Activated B cell treated with CpG ODN at 0.5 μM for 24 hours (primary cell): ENCODE measurements at regions not wholly inside any gene's neighbourhood (a gene's known extent, or its start where the extent isn't known, plus 50 kb on each side); places are given as distances from the start of the nearest gene placed in this dataset.

ENCODE experiments used
- ATAC-seq: fragments of 200-7000 bp; cut with Tn5 transposase; one replicate; pipeline ENCODE4 v1.10.0; 2021; ENCODE audit warnings: low read depth, mild to moderate bottlenecking, moderate library complexity
- CTCF ChIA-PET: fragments of 350-600 bp; sonication (Branson Sonifier 250); formaldehyde crosslinking; loops from one replicate; lab custom pipeline; 2021; ENCODE audit warnings: antibody characterized with exemption; lab: Charles Lee
- POLR2A ChIA-PET: fragments of 350-600 bp; sonication (Branson Sonifier 250); formaldehyde crosslinking; loops from one replicate; lab custom pipeline; 2021; ENCODE audit warnings: antibody characterized with exemption; lab: Charles Lee
- DNase-seq: peaks from one replicate; pipeline ENCODE4 v3.0.0; 2022
- H3K27ac Mint-ChIP-seq: one replicate; pipeline ENCODE4 v1.8.0; 2020; ENCODE audit warnings: mixed read lengths
- H3K27me3 Mint-ChIP-seq: one replicate; pipeline ENCODE4 v1.8.0; 2021; ENCODE audit warnings: mixed read lengths
- H3K36me3 Mint-ChIP-seq: one replicate; pipeline ENCODE4 v1.8.0; 2021; ENCODE audit warnings: low read depth, mixed read lengths
- H3K4me1 Mint-ChIP-seq: one replicate; pipeline ENCODE4 v1.8.0; 2021; ENCODE audit warnings: mixed read lengths
- H3K4me3 Mint-ChIP-seq: one replicate; pipeline ENCODE4 v1.8.0; 2020; ENCODE audit warnings: mild to moderate bottlenecking, mixed read lengths
- H3K9me3 Mint-ChIP-seq: one replicate; pipeline ENCODE4 v1.8.0; 2020; ENCODE audit warnings: mixed read lengths
- intact Hi-C: fragments of 100-400 bp; cut with micrococcal nuclease; formaldehyde crosslinking; loops from one replicate; pipeline ENCODE4 v1.15.1; 2024
- TF ChIP-seq, protein P1 (sequence below): fragments of 200-600 bp; IDR thresholded peaks from one replicate; pipeline ENCODE4 v1.8.0; 2022; ENCODE audit warnings: antibody characterized with exemption, mild to moderate bottlenecking

DNA sequence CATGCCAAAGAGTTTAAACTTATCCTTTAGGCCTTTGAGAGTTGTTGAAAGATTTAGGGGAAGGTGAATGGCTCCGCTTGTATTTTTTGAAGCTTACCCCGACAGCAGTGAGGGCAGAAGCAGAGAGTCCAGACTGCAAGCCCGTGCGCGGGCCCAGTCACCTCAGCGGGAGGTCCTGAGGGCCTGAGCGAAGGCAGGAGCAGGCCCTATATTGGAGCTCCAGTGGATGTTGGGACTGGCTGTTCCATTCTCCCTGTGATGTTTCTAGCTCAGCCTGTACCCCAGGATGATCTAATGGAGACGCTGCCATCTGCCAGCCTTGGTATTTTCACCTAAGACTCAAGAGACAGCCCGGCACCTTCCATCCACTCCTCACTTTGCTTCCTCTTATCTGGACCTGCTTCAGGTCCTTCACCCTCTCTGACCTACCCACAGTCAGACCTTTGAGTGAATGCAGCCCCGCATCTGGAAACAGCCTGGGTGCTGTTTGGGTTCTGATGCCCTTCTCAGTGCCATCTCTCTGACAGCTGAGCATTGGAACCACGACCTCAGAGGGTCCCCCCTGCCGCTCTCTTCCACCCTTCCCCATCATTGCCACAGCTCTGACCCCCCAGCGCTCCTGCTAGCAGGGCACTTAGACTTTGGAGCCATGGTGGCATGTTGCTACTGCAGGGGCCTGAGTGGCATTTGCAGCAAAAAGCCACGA is 628.2 kb upstream of the CADM1 start:
- intact Hi-C loops: no loop called here
- no peak for DNase-seq
- Mint-ChIP-seq H3K9me3 (no peaks in the 10 kb centered on the region), H3K4me3 (no peak overlapping the region), H3K4me1 (no peaks in the 10 kb centered on the region), H3K36me3 (no peaks in the 10 kb centered on the region), H3K27ac (no peak overlapping the region), H3K27me3 (peaks cover 7% of the 10 kb centered on the region)
- ATAC-seq: no peak
- ChIA-PET POLR2A (no interaction called here), CTCF (no interaction called here)
- TF ChIP-seq, protein P1, sequence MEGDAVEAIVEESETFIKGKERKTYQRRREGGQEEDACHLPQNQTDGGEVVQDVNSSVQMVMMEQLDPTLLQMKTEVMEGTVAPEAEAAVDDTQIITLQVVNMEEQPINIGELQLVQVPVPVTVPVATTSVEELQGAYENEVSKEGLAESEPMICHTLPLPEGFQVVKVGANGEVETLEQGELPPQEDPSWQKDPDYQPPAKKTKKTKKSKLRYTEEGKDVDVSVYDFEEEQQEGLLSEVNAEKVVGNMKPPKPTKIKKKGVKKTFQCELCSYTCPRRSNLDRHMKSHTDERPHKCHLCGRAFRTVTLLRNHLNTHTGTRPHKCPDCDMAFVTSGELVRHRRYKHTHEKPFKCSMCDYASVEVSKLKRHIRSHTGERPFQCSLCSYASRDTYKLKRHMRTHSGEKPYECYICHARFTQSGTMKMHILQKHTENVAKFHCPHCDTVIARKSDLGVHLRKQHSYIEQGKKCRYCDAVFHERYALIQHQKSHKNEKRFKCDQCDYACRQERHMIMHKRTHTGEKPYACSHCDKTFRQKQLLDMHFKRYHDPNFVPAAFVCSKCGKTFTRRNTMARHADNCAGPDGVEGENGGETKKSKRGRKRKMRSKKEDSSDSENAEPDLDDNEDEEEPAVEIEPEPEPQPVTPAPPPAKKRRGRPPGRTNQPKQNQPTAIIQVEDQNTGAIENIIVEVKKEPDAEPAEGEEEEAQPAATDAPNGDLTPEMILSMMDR: no peak

DNA sequence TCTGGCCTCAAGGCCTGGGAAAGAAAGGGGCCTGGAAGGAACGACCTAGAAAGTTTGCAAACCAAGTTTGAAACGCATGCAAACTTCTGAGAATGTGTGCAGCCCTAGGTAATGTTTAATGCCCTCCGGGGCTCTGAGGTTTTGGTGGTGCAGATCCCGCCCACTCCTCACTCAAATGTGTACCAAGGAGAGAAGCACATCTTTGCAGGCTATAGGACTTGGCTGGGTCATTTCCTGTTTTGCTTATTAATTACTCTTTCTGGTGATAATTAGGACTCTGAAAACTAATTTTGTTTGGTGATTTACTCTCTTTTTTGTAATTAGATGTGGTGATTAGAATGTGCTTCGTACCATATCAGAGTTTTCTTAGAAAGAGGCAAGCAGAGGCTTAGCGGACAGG is 625.9 kb upstream of the CADM1 start:
- H3K27me3 Mint-ChIP-seq: peaks cover 1% of the 10 kb centered on the region

DNA sequence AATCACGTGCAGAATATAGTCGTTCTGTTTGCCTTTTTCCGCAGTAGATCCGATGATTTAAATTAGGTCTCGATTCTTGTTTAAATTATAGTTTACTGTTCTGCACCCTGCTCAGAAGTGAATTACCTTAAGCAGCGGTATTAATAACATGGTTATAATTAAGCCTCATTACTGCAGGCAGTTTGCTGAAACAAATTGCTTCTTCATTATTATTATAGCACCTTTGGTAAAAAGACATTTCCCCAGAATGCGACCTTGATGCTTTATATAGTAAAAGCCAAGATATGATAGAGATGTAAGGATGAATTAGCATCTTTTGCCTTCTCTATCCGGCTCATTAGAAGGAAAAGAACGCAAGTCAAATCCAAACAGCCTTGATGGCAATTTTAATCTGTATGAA is 625.2 kb upstream of the CADM1 start:
- ATAC-seq (no peak), DNase-seq (no peak)
- H3K36me3 Mint-ChIP-seq: no peaks in the 10 kb centered on the region
- ChIA-PET CTCF (no interaction called here), POLR2A (no interaction called here)
- H3K27ac Mint-ChIP-seq: no peak overlapping the region
- no peaks in the 10 kb centered on the region for H3K9me3 Mint-ChIP-seq
- peaks cover 1% of the 10 kb centered on the region for H3K27me3 Mint-ChIP-seq
- intact Hi-C loops: no loop called here
- no peaks in the 10 kb centered on the region for H3K4me1 Mint-ChIP-seq
- no peak overlapping the region for H3K4me3 Mint-ChIP-seq
- TF ChIP-seq, protein P1: no peak

More for the DNA sequence above, 625.9 kb upstream of the CADM1 start:
- H3K9me3 Mint-ChIP-seq: no peaks in the 10 kb centered on the region
- DNase-seq (no peak), ATAC-seq (no peak)
- ChIA-PET POLR2A (no interaction called here), CTCF (no interaction called here)
- no peaks in the 10 kb centered on the region for H3K36me3 Mint-ChIP-seq
- no peaks in the 10 kb centered on the region for H3K4me1 Mint-ChIP-seq
- intact Hi-C loops: no loop called here
- H3K27ac Mint-ChIP-seq: no peak overlapping the region
- TF ChIP-seq, protein P1: no peak
- H3K4me3 Mint-ChIP-seq: no peak overlapping the region

DNA sequence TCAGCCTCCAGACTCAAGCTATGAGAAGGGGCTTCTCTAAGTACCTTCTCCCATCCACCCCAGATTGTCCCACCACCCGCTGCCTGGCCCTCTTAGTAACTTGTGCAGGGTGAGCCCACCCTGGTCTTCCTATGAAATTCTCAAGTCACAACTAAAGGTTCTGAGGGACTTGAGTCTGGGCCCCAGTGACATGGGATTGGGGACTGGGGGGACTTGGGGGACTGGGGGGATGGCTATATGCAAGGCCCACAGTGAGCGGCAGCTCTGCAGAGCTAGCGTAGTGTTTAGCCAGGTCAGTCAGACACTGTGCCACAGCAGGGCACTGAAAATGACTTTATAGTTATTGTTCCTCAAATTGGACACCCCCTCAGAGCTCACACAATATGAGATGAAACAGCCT is 622.3 kb upstream of the CADM1 start:
- Mint-ChIP-seq H3K27ac (no peak overlapping the region), H3K36me3 (no peaks in the 10 kb centered on the region), H3K4me3 (no peak overlapping the region), H3K9me3 (no peaks in the 10 kb centered on the region), H3K27me3 (no peaks in the 10 kb centered on the region), H3K4me1 (no peaks in the 10 kb centered on the region)
- POLR2A ChIA-PET: no interaction called here
- CTCF ChIA-PET: no interaction called here
- TF ChIP-seq, protein P1: no peak
- intact Hi-C loops: no loop called here
- no peak for DNase-seq
- no peak for ATAC-seq

DNA sequence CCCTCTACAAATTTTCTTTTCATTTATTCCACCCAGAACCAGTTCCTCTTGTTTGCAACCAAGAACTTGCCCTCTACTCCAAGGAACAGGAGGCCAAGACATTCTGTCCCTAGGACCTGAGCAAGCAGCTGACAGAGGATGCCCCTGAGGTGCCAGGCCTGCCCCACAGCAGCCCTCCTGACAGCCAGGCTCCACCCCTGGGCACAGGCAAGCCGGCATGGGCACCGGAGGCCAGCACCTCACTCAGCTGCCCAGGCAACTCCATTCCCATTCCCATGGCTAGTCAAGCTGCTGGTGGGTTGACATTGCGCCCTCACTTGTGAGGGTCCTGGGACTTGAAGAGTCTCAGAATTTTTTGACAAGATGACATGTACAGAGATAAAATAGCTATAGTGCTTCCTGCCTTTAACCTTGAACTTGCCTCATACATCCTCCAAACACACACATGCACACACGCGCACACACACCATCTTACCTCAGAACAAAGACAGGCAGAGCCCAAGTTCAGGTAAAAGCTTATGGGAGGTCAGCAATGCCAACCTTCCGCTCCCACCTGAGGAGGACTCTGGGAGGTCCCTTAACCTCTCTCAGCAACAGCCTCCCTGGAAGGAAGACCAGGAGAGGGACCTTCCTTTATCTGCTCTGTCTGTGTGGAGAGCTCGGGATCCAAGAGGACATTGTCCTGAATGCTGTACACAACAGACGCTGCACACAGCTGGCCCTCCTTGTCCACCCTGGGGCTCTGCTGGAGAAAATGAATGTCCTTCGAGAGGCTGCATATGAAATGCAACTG is 620.9 kb upstream of the CADM1 start:
- ChIA-PET POLR2A (no interaction called here), CTCF (no interaction called here)
- no peaks in the 10 kb centered on the region for H3K4me1 Mint-ChIP-seq
- DNase-seq: no peak
- no peak for ATAC-seq
- no peak overlapping the region for H3K27ac Mint-ChIP-seq
- H3K4me3 Mint-ChIP-seq: no peak overlapping the region
- no peaks in the 10 kb centered on the region for H3K36me3 Mint-ChIP-seq
- no peaks in the 10 kb centered on the region for H3K9me3 Mint-ChIP-seq
- TF ChIP-seq, protein P1: no peak
- no peaks in the 10 kb centered on the region for H3K27me3 Mint-ChIP-seq
- intact Hi-C loops: no loop called here
